ENCODE measurements at regions not wholly inside any gene's neighbourhood (a gene's known extent, or its start where the extent isn't known, plus 50 kb on each side); places are given as distances from the start of the nearest gene placed in this dataset.

- TF ChIP-seq ZNF142 (CRISPR knock-in tag; IDR thresholded peaks at IDR 0.05) (no peak), ZNF775 (CRISPR knock-in tag; IDR thresholded peaks at IDR 0.05; ENCODE audit: borderline replicate concordance) (no peak), ZMYM3 (CRISPR knock-in tag; IDR thresholded peaks at IDR 0.05) (peak; percentile 33; the same call in 1 of the 2 replicates), BRCA1 (CRISPR knock-in tag; IDR thresholded peaks at IDR 0.05) (no peak), YEATS2 (CRISPR knock-in tag; IDR thresholded peaks at IDR 0.05; ENCODE audit: borderline replicate concordance) (no peak), HMGXB4 (CRISPR knock-in tag; IDR thresholded peaks at IDR 0.05; ENCODE audit: borderline replicate concordance in 1 of 2, low read depth in 1 of 2) (no peak), AFF4 (CRISPR knock-in tag; IDR thresholded peaks at IDR 0.05) (no peak), ZNF563 (CRISPR knock-in tag; IDR thresholded peaks at IDR 0.05) (peak; percentile 81), XRCC5 (optimal IDR thresholded peaks at IDR 0.05; ENCODE audit: low read length) (peak; percentile 84), RAD21 (CRISPR knock-in tag; IDR thresholded peaks at IDR 0.05) (peak; percentile 75), NR2F1 (CRISPR knock-in tag; IDR thresholded peaks at IDR 0.05) (no peak), CBFB (CRISPR knock-in tag; IDR thresholded peaks at IDR 0.05) (0 out of 2 replicates have a peak, but pooled peaks have one; percentile 25), TGIF2 (CRISPR knock-in tag; IDR thresholded peaks at IDR 0.05) (no peak)
- TF ChIP-seq, protein P1, sequence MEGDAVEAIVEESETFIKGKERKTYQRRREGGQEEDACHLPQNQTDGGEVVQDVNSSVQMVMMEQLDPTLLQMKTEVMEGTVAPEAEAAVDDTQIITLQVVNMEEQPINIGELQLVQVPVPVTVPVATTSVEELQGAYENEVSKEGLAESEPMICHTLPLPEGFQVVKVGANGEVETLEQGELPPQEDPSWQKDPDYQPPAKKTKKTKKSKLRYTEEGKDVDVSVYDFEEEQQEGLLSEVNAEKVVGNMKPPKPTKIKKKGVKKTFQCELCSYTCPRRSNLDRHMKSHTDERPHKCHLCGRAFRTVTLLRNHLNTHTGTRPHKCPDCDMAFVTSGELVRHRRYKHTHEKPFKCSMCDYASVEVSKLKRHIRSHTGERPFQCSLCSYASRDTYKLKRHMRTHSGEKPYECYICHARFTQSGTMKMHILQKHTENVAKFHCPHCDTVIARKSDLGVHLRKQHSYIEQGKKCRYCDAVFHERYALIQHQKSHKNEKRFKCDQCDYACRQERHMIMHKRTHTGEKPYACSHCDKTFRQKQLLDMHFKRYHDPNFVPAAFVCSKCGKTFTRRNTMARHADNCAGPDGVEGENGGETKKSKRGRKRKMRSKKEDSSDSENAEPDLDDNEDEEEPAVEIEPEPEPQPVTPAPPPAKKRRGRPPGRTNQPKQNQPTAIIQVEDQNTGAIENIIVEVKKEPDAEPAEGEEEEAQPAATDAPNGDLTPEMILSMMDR (CRISPR knock-in tag; IDR thresholded peaks at IDR 0.05) = peak; percentile 88
Observed at GRCh38 chr19:13588957-13589833, 82.9 kb upstream of the CACNA1A start (continued).

Measured in HepG2 (cell line).